ENCODE measurements at regions not wholly inside any gene's neighbourhood (a gene's known extent, or its start where the extent isn't known, plus 50 kb on each side); places are given as distances from the start of the nearest gene placed in this dataset.

DNA sequence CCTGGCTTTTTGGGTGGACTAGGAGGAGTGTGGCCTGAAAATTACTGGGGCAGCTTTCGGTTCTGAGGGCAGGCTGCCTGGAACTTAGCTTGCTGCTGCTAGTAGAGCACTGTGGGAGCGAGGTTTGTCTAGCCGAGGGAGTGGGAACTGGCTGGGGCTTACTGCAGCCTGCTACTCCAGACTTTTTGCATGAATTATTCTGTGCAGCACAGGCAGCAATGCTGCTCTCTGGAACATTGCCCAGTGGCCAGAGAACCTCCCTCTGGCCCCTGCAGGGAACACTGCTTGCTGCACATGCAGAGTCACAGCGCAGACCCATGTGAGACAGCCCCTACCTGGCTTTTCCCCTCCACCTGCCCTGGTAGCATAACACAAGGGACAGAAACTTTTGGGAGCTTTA, 263.9 kb upstream of the SLITRK2 start:
- intact Hi-C loops (cut with micrococcal nuclease), result no loop called here
- no peaks in the 10 kb centered on the region for H3K36me3 Mint-ChIP-seq
- H3K4me1 ChIP-seq (ENCODE audit: control insufficient read depth in 1 of 2, insufficient read depth in 2 of 2, low read length in 2 of 2), result no peaks in the 10 kb centered on the region
- H3K4me3 Mint-ChIP-seq, result no peak overlapping the region
- no peak for DNase-seq
- WGBS (ENCODE audit: insufficient coverage), result 100% methylated on average over 3 of the region's 4 CpGs
- H3K27ac Mint-ChIP-seq, result no peak overlapping the region
- no peaks in the 10 kb centered on the region for H3K79me2 ChIP-seq (ENCODE audit: insufficient read depth, low read length)
- no peak overlapping the region for H3K9ac ChIP-seq (ENCODE audit: insufficient read depth, low read length, poor library complexity, severe bottlenecking)
- no peaks in the 10 kb centered on the region for H3K27me3 ChIP-seq (ENCODE audit: control insufficient read depth in 2 of 2, insufficient read depth in 2 of 2, low read length in 2 of 2)
- H2AFZ ChIP-seq (ENCODE audit: insufficient read depth, low read depth, low read length, poor library complexity, severe bottlenecking), result no peak overlapping the region
- TF ChIP-seq CTCF (IDR thresholded peaks at IDR 0.05), result no peak
- H3K27ac ChIP-seq (ENCODE audit: low read depth in 1 of 2, low read length in 2 of 2), result no peak overlapping the region
- no peaks in the 10 kb centered on the region for H3K27me3 Mint-ChIP-seq (ENCODE audit: low read depth in 3 of 3)
- no peak overlapping the region for H3K4me2 ChIP-seq (replicated peaks; ENCODE audit: extremely low read depth, low read length, poor library complexity, severe bottlenecking)
- H3K4me1 Mint-ChIP-seq, result no peaks in the 10 kb centered on the region
- peaks cover 0 to 4% (median 0%) of the 10 kb centered on the region in 7 donors for H3K9me3 Mint-ChIP-seq
- no peak overlapping the region for H3K4me3 ChIP-seq (replicated peaks in 1 of 3; ENCODE audit: low read depth in 2 of 3, low read length in 3 of 3)
- H4K20me1 ChIP-seq (ENCODE audit: insufficient read depth, low read length), result no peaks in the 10 kb centered on the region
- H3K36me3 ChIP-seq (replicated peaks in 1 of 2; ENCODE audit: control insufficient read depth in 1 of 2, insufficient read depth in 2 of 2, low read length in 2 of 2), result no peaks in the 10 kb centered on the region
- H3K9me3 ChIP-seq (replicated peaks in 1 of 2; ENCODE audit: control insufficient read depth in 1 of 2, insufficient read depth in 1 of 2, low read length in 2 of 2), result peaks cover 0 to 7% of the 10 kb centered on the region in 2 donors

DNA sequence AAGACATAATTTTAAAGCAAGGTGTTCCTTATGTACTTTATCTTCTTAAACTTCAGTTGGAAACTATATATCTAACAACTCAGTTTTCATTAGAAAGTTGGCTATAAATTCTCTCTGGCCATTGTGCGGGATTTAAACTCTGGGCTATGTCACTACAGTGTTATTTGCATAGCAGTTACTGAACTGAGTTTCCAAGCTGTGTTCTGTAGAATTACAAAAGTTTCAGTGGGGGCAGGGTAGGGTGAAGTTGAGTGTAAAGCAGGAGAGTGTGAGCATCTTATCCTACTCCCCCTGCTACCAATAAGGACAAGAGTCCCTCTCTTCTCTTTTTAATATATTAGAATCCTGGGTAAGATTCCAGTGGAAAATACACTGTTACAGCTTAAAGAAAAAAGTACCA, 254.5 kb upstream of the SLITRK2 start:
- H3K79me2 ChIP-seq (ENCODE audit: insufficient read depth, low read length), result no peaks in the 10 kb centered on the region
- no peak overlapping the region for H3K4me2 ChIP-seq (replicated peaks; ENCODE audit: extremely low read depth, low read length, poor library complexity, severe bottlenecking)
- no peaks in the 10 kb centered on the region for H3K36me3 ChIP-seq (replicated peaks in 1 of 2; ENCODE audit: control insufficient read depth in 1 of 2, insufficient read depth in 2 of 2, low read length in 2 of 2)
- H3K9me3 ChIP-seq (replicated peaks in 1 of 2; ENCODE audit: control insufficient read depth in 1 of 2, insufficient read depth in 1 of 2, low read length in 2 of 2), result no peaks in the 10 kb centered on the region
- H3K4me3 ChIP-seq (replicated peaks in 1 of 3; ENCODE audit: low read depth in 2 of 3, low read length in 3 of 3), result no peak overlapping the region
- no peak overlapping the region for H2AFZ ChIP-seq (ENCODE audit: insufficient read depth, low read depth, low read length, poor library complexity, severe bottlenecking)
- H3K4me1 ChIP-seq (ENCODE audit: control insufficient read depth in 1 of 2, insufficient read depth in 2 of 2, low read length in 2 of 2), result no peaks in the 10 kb centered on the region
- Mint-ChIP-seq H3K4me1 (no peaks in the 10 kb centered on the region), H3K4me3 (no peak overlapping the region), H3K36me3 (no peaks in the 10 kb centered on the region), H3K9me3 (peaks cover 0 to 2% (median 0%) of the 10 kb centered on the region in 7 donors), H3K27ac (no peak overlapping the region), H3K27me3 (ENCODE audit: low read depth in 3 of 3) (no peaks in the 10 kb centered on the region)
- intact Hi-C loops (cut with micrococcal nuclease), result no loop called here
- H3K9ac ChIP-seq (ENCODE audit: insufficient read depth, low read length, poor library complexity, severe bottlenecking), result no peak overlapping the region
- no peak for TF ChIP-seq CTCF (IDR thresholded peaks at IDR 0.05)
- H3K27ac ChIP-seq (ENCODE audit: low read depth in 1 of 2, low read length in 2 of 2), result no peak overlapping the region
- DNase-seq, result no peak
- no CpG with 5 or more reads among the region's 1 CpG for WGBS (ENCODE audit: insufficient coverage)
- no peaks in the 10 kb centered on the region for H4K20me1 ChIP-seq (ENCODE audit: insufficient read depth, low read length)
- H3K27me3 ChIP-seq (ENCODE audit: control insufficient read depth in 2 of 2, insufficient read depth in 2 of 2, low read length in 2 of 2), result no peaks in the 10 kb centered on the region

All from CD14-positive monocyte (primary cell).